Stimulated activated CD4-positive, alpha-beta T cell treated with anti-CD3 and anti-CD28 coated beads, Interleukin-2, amount 100 ng/mL, for 24 hours (primary cell): ENCODE measurements at regions not wholly inside any gene's neighbourhood (a gene's known extent, or its start where the extent isn't known, plus 50 kb on each side); places are given as distances from the start of the nearest gene placed in this dataset.

Experiments
- DNase-seq, 2 donors: peaks; one replicate each; pipeline ENCODE4 v3.0.0-alpha.2; 2020

- DNase-seq, result no peak
Measured at GRCh38 chr2:172232708-172233396, 130.2 kb upstream of the DLX2 start.

- no peak for DNase-seq
Measured at GRCh38 chr2:172233987-172234715, 131.5 kb upstream of the DLX2 start.

- DNase-seq, result peak; percentile 27 to 30
Measured at GRCh38 chr2:172234716-172235691, 132.3 kb upstream of the DLX2 start.

GRCh38 chr2:172239944-172240590, 137.4 kb upstream of the DLX2 start:
- no peak for DNase-seq

- DNase-seq, result no peak
Measured at GRCh38 chr2:172241222-172241621, 138.5 kb upstream of the DLX2 start.

- no peak for DNase-seq
Measured at GRCh38 chr2:172242471-172242870, 139.8 kb upstream of the DLX2 start.

GRCh38 chr2:172242961-172243360, 140.3 kb upstream of the DLX2 start:
- DNase-seq, result no peak

GRCh38 chr2:172244419-172245130, 141.9 kb upstream of the DLX2 start:
- no peak for DNase-seq

GRCh38 chr2:172246649-172247048, 143.9 kb upstream of the DLX2 start:
- no peak for DNase-seq

- no peak for DNase-seq
Measured at GRCh38 chr2:172247203-172247602, 144.5 kb upstream of the DLX2 start.

GRCh38 chr2:172248381-172248780, 145.7 kb upstream of the DLX2 start:
- DNase-seq, result no peak

- DNase-seq, result no peak
Measured at GRCh38 chr2:172248785-172249187, 146.1 kb upstream of the DLX2 start.

- no peak for DNase-seq
Measured at GRCh38 chr2:172249334-172249733, 146.6 kb upstream of the DLX2 start.

GRCh38 chr2:172249986-172250385, 147.3 kb upstream of the DLX2 start:
- DNase-seq, result no peak

- DNase-seq, result no peak
Measured at GRCh38 chr2:172251231-172251630, 148.5 kb upstream of the DLX2 start.

- DNase-seq, result no peak
Measured at GRCh38 chr2:172252154-172252553, 149.5 kb upstream of the DLX2 start.

- peak; percentile 60 to 74 for DNase-seq
Measured at GRCh38 chr2:172253190-172254052, 150.7 kb upstream of the DLX2 start.

GRCh38 chr2:172256886-172257285, 154.2 kb upstream of the DLX2 start:
- no peak for DNase-seq

GRCh38 chr2:172259827-172260226, 157.1 kb upstream of the DLX2 start:
- DNase-seq, result no peak

GRCh38 chr2:172260336-172260735, 157.6 kb upstream of the DLX2 start:
- no peak for DNase-seq

- DNase-seq, result no peak
Measured at GRCh38 chr2:172261292-172261691, 158.6 kb upstream of the DLX2 start.
